Liver (tissue), 8 donors: ENCODE measurements at regions not wholly inside any gene's neighbourhood (a gene's known extent, or its start where the extent isn't known, plus 50 kb on each side); places are given as distances from the start of the nearest gene placed in this dataset.

Experiments
- DNase-seq: peaks from one replicate; pipeline ENCODE4 v3.0.0-alpha.2; 2017; ENCODE audit warnings: low spot score
- H3K27ac ChIP-seq, 2 donors: one replicate each; pipeline ENCODE4 v1.7.0; 2013; ENCODE audit warnings: inconsistent platforms in 2 of 2, low read length in 2 of 2, control low read depth in 1 of 2, low read depth in 1 of 2, mild to moderate bottlenecking in 1 of 2
- H3K27me3 ChIP-seq, 4 donors: one replicate each; pipeline versions ENCODE4 v1.6.1 to v1.7.0; 2013; ENCODE audit warnings: low read length in 3 of 4, inconsistent platforms in 1 of 4, mild to moderate bottlenecking in 1 of 4, moderate library complexity in 1 of 4; ENCODE audit not compliant: control insufficient read depth in 4 of 4, insufficient read depth in 4 of 4
- H3K36me3 ChIP-seq, 4 donors: one replicate each; pipeline versions ENCODE4 v1.6.1 to v1.7.0; 2013; ENCODE audit warnings: low read length in 3 of 4, mild to moderate bottlenecking in 3 of 4, low read depth in 1 of 4, moderate library complexity in 1 of 4; ENCODE audit not compliant: control insufficient read depth in 4 of 4, insufficient read depth in 3 of 4
- H3K4me1 ChIP-seq, 4 donors: one replicate each; pipeline versions ENCODE4 v1.6.1 to v1.7.0; 2013; ENCODE audit warnings: low read length in 3 of 4, mild to moderate bottlenecking in 3 of 4, moderate library complexity in 1 of 4; ENCODE audit not compliant: control insufficient read depth in 4 of 4, insufficient read depth in 4 of 4
- H3K4me3 ChIP-seq, 3 donors: one replicate each; pipeline versions ENCODE4 v1.6.1 to v1.7.0; 2013; ENCODE audit warnings: low read length in 3 of 3, control low read depth in 1 of 3, low read depth in 1 of 3, mild to moderate bottlenecking in 1 of 3
- H3K9ac ChIP-seq, 2 donors: one replicate each; pipeline ENCODE4 v1.7.0; 2013; ENCODE audit warnings: low read length in 2 of 2, mild to moderate bottlenecking in 2 of 2, moderate library complexity in 2 of 2, control low read depth in 1 of 2, low read depth in 1 of 2
- H3K9me3 ChIP-seq, 4 donors: one replicate each; pipeline versions ENCODE4 v1.6.1 to v1.7.0; 2013; ENCODE audit warnings: low read length in 3 of 4; ENCODE audit not compliant: control insufficient read depth in 4 of 4
- ATF3 ChIP-seq: IDR thresholded peaks from 2 replicates; pipeline ENCODE4 v1.6.1; 2016; ENCODE audit warnings: antibody characterized with exemption
- CTCF ChIP-seq: fragments of 150-350 bp; IDR thresholded peaks from 2 replicates; pipeline ENCODE4 v1.5.1; 2017; ENCODE audit warnings: improper control_type of control experiment, low read depth, low read length; ENCODE audit not compliant: missing input control
- EGR1 ChIP-seq, 2 donors: IDR thresholded peaks; 2 replicates each; pipeline ENCODE4 v1.6.1; 2016 to 2018; ENCODE audit warnings: antibody characterized with exemption in 2 of 2, low read depth in 2 of 2
- FOXA1 ChIP-seq: IDR thresholded peaks from 2 replicates; pipeline ENCODE4 v1.6.1; 2016; ENCODE audit warnings: antibody characterized with exemption
- FOXA2 ChIP-seq: IDR thresholded peaks from 2 replicates; pipeline ENCODE4 v1.6.1; 2016; ENCODE audit warnings: antibody characterized with exemption
- GABPA ChIP-seq, 2 donors: IDR thresholded peaks in 1 of 2; conservative IDR thresholded peaks in 1 of 2; 2 replicates each; pipeline ENCODE4 v1.6.1; 2016; ENCODE audit warnings: antibody characterized with exemption in 2 of 2, mild to moderate bottlenecking in 1 of 2, moderate library complexity in 1 of 2
- HNF4A ChIP-seq, 2 donors: conservative IDR thresholded peaks; 2 replicates each; pipeline ENCODE4 v1.6.1; 2016; ENCODE audit warnings: antibody characterized with exemption in 2 of 2, mild to moderate bottlenecking in 2 of 2
- HNF4G ChIP-seq: IDR thresholded peaks from 2 replicates; pipeline ENCODE4 v1.6.1; 2016; ENCODE audit warnings: antibody characterized with exemption
- JUND ChIP-seq, 2 donors: IDR thresholded peaks; 2 replicates each; pipeline ENCODE4 v1.6.1; 2016; ENCODE audit warnings: antibody characterized with exemption in 2 of 2
- MAX ChIP-seq: IDR thresholded peaks from 2 replicates; pipeline ENCODE4 v1.6.1; 2016; ENCODE audit warnings: antibody characterized with exemption
- NR2F2 ChIP-seq: IDR thresholded peaks from 2 replicates; pipeline ENCODE4 v1.6.1; 2016; ENCODE audit warnings: antibody characterized with exemption
- RAD21 ChIP-seq, 2 donors: IDR thresholded peaks; 2 replicates each; pipeline ENCODE4 v1.6.1; 2016; ENCODE audit warnings: antibody characterized with exemption in 2 of 2, mild to moderate bottlenecking in 2 of 2
- REST ChIP-seq: IDR thresholded peaks from 2 replicates; pipeline ENCODE4 v1.6.1; 2016; ENCODE audit warnings: antibody characterized with exemption, mild to moderate bottlenecking
- RXRA ChIP-seq, 2 donors: IDR thresholded peaks; 2 replicates each; pipeline ENCODE4 v1.6.1; 2017 to 2018; ENCODE audit warnings: antibody characterized with exemption in 2 of 2, mild to moderate bottlenecking in 1 of 2
- SP1 ChIP-seq: IDR thresholded peaks from 2 replicates; pipeline ENCODE4 v1.6.1; 2018; ENCODE audit warnings: antibody characterized with exemption, mild to moderate bottlenecking
- TAF1 ChIP-seq: conservative IDR thresholded peaks from 2 replicates; pipeline ENCODE4 v1.6.1; 2016; ENCODE audit warnings: antibody characterized with exemption, mild to moderate bottlenecking
- YY1 ChIP-seq: IDR thresholded peaks from 2 replicates; pipeline ENCODE4 v1.6.1; 2016; ENCODE audit warnings: antibody characterized with exemption, mild to moderate bottlenecking
- WGBS: extraction: QIAGEN DNeasy Blood & Tissue Kit; methylation state at CpG from one replicate; pipeline ENCODE4 v1.1.7; 2013; 5-methylcytosine and 5-hydroxymethylcytosine counted together
- donor health status: healthy.
- donor health status: healthy.
- donor health status: healthy.
- donor health status: healthy.
- donor health status: healthy.

GRCh38 chr16:62816971-62817519, 780.8 kb upstream of the CDH8 start:
- 78% methylated on average over 3 of the region's 3 CpGs for WGBS
- Histone ChIP-seq H3K9me3 (peaks cover 0 to 2% (median 0%) of the 10 kb centered on the region in 4 donors), H3K27ac (no peak overlapping the region), H3K36me3 (no peaks in the 10 kb centered on the region), H3K27me3 (no peaks in the 10 kb centered on the region), H3K9ac (no peak overlapping the region), H3K4me1 (no peaks in the 10 kb centered on the region), H3K4me3 (no peak overlapping the region)
- DNase-seq, result no peak
- no peak for TF ChIP-seq TAF1
- TF ChIP-seq RAD21 (IDR thresholded peaks at IDR 0.05), result no peak
- no peak for TF ChIP-seq EGR1 (IDR thresholded peaks at IDR 0.05; ENCODE audit: low read depth in 2 of 2)
- TF ChIP-seq JUND (IDR thresholded peaks at IDR 0.05), result no peak
- TF ChIP-seq RXRA (IDR thresholded peaks at IDR 0.05), result no peak
- no peak for TF ChIP-seq HNF4G
- TF ChIP-seq YY1, result no peak
- TF ChIP-seq FOXA2, result no peak
- no peak for TF ChIP-seq FOXA1
- TF ChIP-seq REST, result no peak
- TF ChIP-seq ATF3, result no peak
- no peak for TF ChIP-seq MAX
- no peak for TF ChIP-seq NR2F2
- no peak for TF ChIP-seq CTCF
- TF ChIP-seq HNF4A (conservative IDR thresholded peaks at IDR 0.05), result no peak
- TF ChIP-seq GABPA (IDR thresholded peaks at IDR 0.05 in 1 of 2, conservative IDR thresholded peaks at IDR 0.05 in 1 of 2), result no peak

- 72% methylated on average over 2 of the region's 2 CpGs for WGBS
- H3K9me3 ChIP-seq, result peaks cover 0 to 2% (median 1%) of the 10 kb centered on the region in 4 donors
- H3K27ac ChIP-seq, result no peak overlapping the region
- H3K36me3 ChIP-seq, result no peaks in the 10 kb centered on the region
- no peaks in the 10 kb centered on the region for H3K4me1 ChIP-seq
- H3K4me3 ChIP-seq, result no peak overlapping the region
- no peak for DNase-seq
- H3K9ac ChIP-seq, result no peak overlapping the region
- H3K27me3 ChIP-seq, result no peaks in the 10 kb centered on the region
- TF ChIP-seq REST (no peak), NR2F2 (no peak), ATF3 (no peak), HNF4G (no peak), RXRA (IDR thresholded peaks at IDR 0.05) (no peak), TAF1 (no peak), MAX (no peak), YY1 (no peak), CTCF (no peak), SP1 (no peak), RAD21 (IDR thresholded peaks at IDR 0.05) (no peak), GABPA (IDR thresholded peaks at IDR 0.05 in 1 of 2, conservative IDR thresholded peaks at IDR 0.05 in 1 of 2) (no peak)
Observed at GRCh38 chr16:62814891-62815290, 778.7 kb upstream of the CDH8 start.
